ENCODE measurements at regions not wholly inside any gene's neighbourhood (a gene's known extent, or its start where the extent isn't known, plus 50 kb on each side); places are given as distances from the start of the nearest gene placed in this dataset.
"Not testable (repeated sequence)": the region's sequence is repeated elsewhere in the genome, so short reads cannot be mapped to it uniquely, and the experiment has no call there.

GRCh38 chr13:69092615-69093322 is 1014.9 kb upstream of the ATXN8OS start:
- DNase-seq (ENCODE audit: low read depth) = no peak

GRCh38 chr13:69077267-69077666 is 1030.4 kb upstream of the ATXN8OS start:
- DNase-seq (ENCODE audit: low read depth) = no peak

- no peak for DNase-seq (ENCODE audit: low read depth)
These were observed 1038.0 kb upstream of the ATXN8OS start for GRCh38 chr13:69069554-69070133.

- no peak for DNase-seq (ENCODE audit: low read depth)
These were observed 1056.9 kb upstream of the ATXN8OS start for GRCh38 chr13:69050696-69051095.

- no peak for DNase-seq (ENCODE audit: low read depth)
These were observed 1063.0 kb upstream of the ATXN8OS start for GRCh38 chr13:69044629-69045028.

GRCh38 chr13:69040898-69041297 is 1066.7 kb upstream of the ATXN8OS start:
- no peak for DNase-seq (ENCODE audit: low read depth)

- DNase-seq (ENCODE audit: low read depth) = no peak
These were observed 1071.9 kb upstream of the ATXN8OS start for GRCh38 chr13:69035771-69036170.

- DNase-seq (ENCODE audit: low read depth) = no peak
These were observed 1078.7 kb upstream of the ATXN8OS start for GRCh38 chr13:69028936-69029335.

GRCh38 chr13:69020120-69020519 is 1087.5 kb upstream of the ATXN8OS start:
- no peak for DNase-seq (ENCODE audit: low read depth)

GRCh38 chr13:69018173-69018572 is 1089.5 kb upstream of the ATXN8OS start:
- DNase-seq (ENCODE audit: low read depth) = not testable (repeated sequence)

GRCh38 chr13:69010789-69011188 is 1096.8 kb upstream of the ATXN8OS start:
- DNase-seq (ENCODE audit: low read depth) = no peak

- DNase-seq (ENCODE audit: low read depth) = no peak
These were observed 1099.1 kb upstream of the ATXN8OS start for GRCh38 chr13:69008499-69008898.

- no peak for DNase-seq (ENCODE audit: low read depth)
These were observed 1109.6 kb upstream of the ATXN8OS start for GRCh38 chr13:68998056-68998455.

- no peak for DNase-seq (ENCODE audit: low read depth)
These were observed 1111.0 kb upstream of the ATXN8OS start for GRCh38 chr13:68996668-68997025.

GRCh38 chr13:68995972-68996667 is 1111.5 kb upstream of the ATXN8OS start:
- no peak for DNase-seq (ENCODE audit: low read depth)

- DNase-seq (ENCODE audit: low read depth) = no peak
These were observed 1114.5 kb upstream of the ATXN8OS start for GRCh38 chr13:68993154-68993553.

- no peak for DNase-seq (ENCODE audit: low read depth)
These were observed 1119.5 kb upstream of the ATXN8OS start for GRCh38 chr13:68988176-68988575.

GRCh38 chr13:68987585-68987984 is 1120.0 kb upstream of the ATXN8OS start:
- DNase-seq (ENCODE audit: low read depth) = no peak

GRCh38 chr13:68984688-68985319 is 1122.8 kb upstream of the ATXN8OS start:
- DNase-seq (ENCODE audit: low read depth) = no peak

GRCh38 chr13:68982961-68983619 is 1124.5 kb upstream of the ATXN8OS start:
- DNase-seq (ENCODE audit: low read depth) = no peak

- no peak for DNase-seq (ENCODE audit: low read depth)
These were observed 1131.3 kb upstream of the ATXN8OS start for GRCh38 chr13:68976287-68976686.

- DNase-seq (ENCODE audit: low read depth) = no peak
These were observed 1137.1 kb upstream of the ATXN8OS start for GRCh38 chr13:68970532-68970931.

Data from GM04503 (cell line).